ENCODE measurements at regions not wholly inside any gene's neighbourhood (a gene's known extent, or its start where the extent isn't known, plus 50 kb on each side); places are given as distances from the start of the nearest gene placed in this dataset.

DNA sequence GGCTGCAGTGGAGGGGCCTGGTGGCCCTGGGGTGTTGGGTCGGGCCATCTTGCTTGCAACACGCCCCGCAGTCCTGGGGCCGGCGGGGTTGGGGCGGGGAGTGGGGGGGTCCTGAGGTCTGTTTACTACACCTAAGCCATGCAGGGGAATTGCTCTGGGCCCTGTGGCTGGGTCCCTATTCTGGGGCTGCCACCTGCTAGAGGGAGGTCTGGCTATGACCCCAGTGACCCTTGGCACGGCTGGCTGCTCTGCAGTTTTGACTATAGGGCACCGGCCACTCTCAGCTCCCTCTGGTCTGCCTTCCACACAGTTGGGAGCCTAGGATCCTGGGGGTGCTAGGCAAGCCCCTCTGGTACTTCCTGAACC, 170.6 kb upstream of the GLI2 start (continued):
- TF ChIP-seq E2F6 (IDR thresholded peaks at IDR 0.05) = no peak
- TF ChIP-seq HDAC2 (IDR thresholded peaks at IDR 0.05; ENCODE audit: borderline replicate concordance in 1 of 2, low read depth in 2 of 2, low read length in 2 of 2) = no peak
- no peak for TF ChIP-seq RBBP5 (IDR thresholded peaks at IDR 0.05; ENCODE audit: borderline replicate concordance, low read depth, low read length)
